Peyer's patch (tissue), 4 donors: ENCODE measurements at regions not wholly inside any gene's neighbourhood (a gene's known extent, or its start where the extent isn't known, plus 50 kb on each side); places are given as distances from the start of the nearest gene placed in this dataset.

ENCODE experiments used
- CTCF ChIP-seq, 6 experiments: fragments of 450-650 bp in 4 of 6; fragments of 200-600 bp in 2 of 6; sonication (generic) in 1 of 6; IDR thresholded peaks; one replicate each; pipeline ENCODE4 v1.5.1; 2017 to 2019; ENCODE audit warnings: antibody characterized with exemption in 6 of 6, mild to moderate bottlenecking in 3 of 6, moderate library complexity in 1 of 6
- POLR2A ChIP-seq, 2 donors: fragments of 450-650 bp; IDR thresholded peaks; one replicate each; pipeline ENCODE4 v1.5.1; 2017; ENCODE audit warnings: antibody characterized with exemption in 2 of 2, mild to moderate bottlenecking in 2 of 2, moderate library complexity in 2 of 2

GRCh38 chr13:83996415-83996814 lies 114.1 kb upstream of the SLITRK1 start:
- TF ChIP-seq CTCF (IDR thresholded peaks at IDR 0.05) (no peak), POLR2A (IDR thresholded peaks at IDR 0.05) (no peak)
